HuH-7 (cell line): ENCODE measurements at regions not wholly inside any gene's neighbourhood (a gene's known extent, or its start where the extent isn't known, plus 50 kb on each side); places are given as distances from the start of the nearest gene placed in this dataset.
"Not testable (repeated sequence)": the region's sequence is repeated elsewhere in the genome, so short reads cannot be mapped to it uniquely, and the experiment has no call there.

ENCODE experiments used
- DNase-seq: peaks from one replicate; pipeline ENCODE4 v3.0.0; 2011; ENCODE audit warnings: low spot score

- no peak for DNase-seq
Observed at GRCh38 chr6:139754898-139755775, 380.7 kb upstream of the CITED2 start.

GRCh38 chr6:139753198-139753861, 378.9 kb upstream of the CITED2 start:
- DNase-seq: no peak

- DNase-seq: no peak
Observed at GRCh38 chr6:139752086-139752485, 377.6 kb upstream of the CITED2 start.

GRCh38 chr6:139751179-139751578, 376.7 kb upstream of the CITED2 start:
- no peak for DNase-seq

GRCh38 chr6:139748353-139749146, 374.1 kb upstream of the CITED2 start:
- no peak for DNase-seq

GRCh38 chr6:139747154-139747553, 372.7 kb upstream of the CITED2 start:
- no peak for DNase-seq

GRCh38 chr6:139744891-139745290, 370.4 kb upstream of the CITED2 start:
- DNase-seq: no peak

- no peak for DNase-seq
Observed at GRCh38 chr6:139743664-139744437, 369.4 kb upstream of the CITED2 start.

- no peak for DNase-seq
Observed at GRCh38 chr6:139742671-139743070, 368.2 kb upstream of the CITED2 start.

- no peak for DNase-seq
Observed at GRCh38 chr6:139738801-139739455, 364.5 kb upstream of the CITED2 start.

- no peak for DNase-seq
Observed at GRCh38 chr6:139736325-139736906, 362.0 kb upstream of the CITED2 start.

- no peak for DNase-seq
Observed at GRCh38 chr6:139732451-139732850, 358.0 kb upstream of the CITED2 start.

GRCh38 chr6:139730340-139730974, 356.0 kb upstream of the CITED2 start:
- no peak for DNase-seq

- DNase-seq: no peak
Observed at GRCh38 chr6:139728876-139729427, 354.5 kb upstream of the CITED2 start.

- DNase-seq: not testable (repeated sequence)
Observed at GRCh38 chr6:139726272-139726671, 351.8 kb upstream of the CITED2 start.

- no peak for DNase-seq
Observed at GRCh38 chr6:139722530-139722929, 348.1 kb upstream of the CITED2 start.

- DNase-seq: no peak
Observed at GRCh38 chr6:139721954-139722353, 347.5 kb upstream of the CITED2 start.

GRCh38 chr6:139713900-139714506, 339.6 kb upstream of the CITED2 start:
- DNase-seq: no peak

GRCh38 chr6:139713424-139713823, 339.0 kb upstream of the CITED2 start:
- DNase-seq: no peak

GRCh38 chr6:139712830-139713229, 338.4 kb upstream of the CITED2 start:
- DNase-seq: no peak
